ENCODE measurements at regions not wholly inside any gene's neighbourhood (a gene's known extent, or its start where the extent isn't known, plus 50 kb on each side); places are given as distances from the start of the nearest gene placed in this dataset.

- no peak for TF ChIP-seq CTCF (IDR thresholded peaks at IDR 0.05)
- TF ChIP-seq POLR2A (IDR thresholded peaks at IDR 0.05): no peak
Measured at GRCh38 chr2:239815671-239816070, 209.5 kb downstream of the NDUFA10 start.

Data from suprapubic skin (tissue), 3 donors.